DND-41 (cell line): ENCODE measurements at regions not wholly inside any gene's neighbourhood (a gene's known extent, or its start where the extent isn't known, plus 50 kb on each side); places are given as distances from the start of the nearest gene placed in this dataset.

Experiments used
- ATAC-seq: fragments of 200-7000 bp; cut with Tn5 transposase; 3 replicates; pipeline ENCODE4 v1.9.1; 2021; ENCODE audit warnings: low read depth; ENCODE audit not compliant: insufficient read depth
- DNase-seq: peaks from one replicate; pipeline ENCODE4 v3.0.0-alpha.2; 2020
- H2AFZ ChIP-seq: 2 replicates; pipeline ENCODE4 v1.6.0; 2012; ENCODE audit warnings: low read depth, low read length
- H3K27ac ChIP-seq: 2 replicates; pipeline ENCODE4 v1.5.1; 2012; ENCODE audit warnings: low read length, inconsistent platforms
- H3K27me3 ChIP-seq: fragments of 200-600 bp; sonication (generic); 2 replicates; pipeline ENCODE4 v1.6.0; 2012; ENCODE audit warnings: low read length, mild to moderate bottlenecking, inconsistent platforms; ENCODE audit not compliant: insufficient read depth, poor library complexity
- H3K36me3 ChIP-seq: 2 replicates; pipeline ENCODE4 v1.5.1; 2012; ENCODE audit warnings: low read length, inconsistent platforms; ENCODE audit not compliant: insufficient read depth
- H3K4me1 ChIP-seq: 2 replicates; pipeline ENCODE4 v1.5.1; 2012; ENCODE audit warnings: mild to moderate bottlenecking, low read length; ENCODE audit not compliant: insufficient read depth
- H3K4me2 ChIP-seq: 2 replicates; pipeline ENCODE4 v1.6.0; 2012; ENCODE audit warnings: mild to moderate bottlenecking, moderate library complexity, low read length, inconsistent platforms; ENCODE audit not compliant: insufficient read depth
- H3K4me3 ChIP-seq, 2 experiments: fragments of 200-600 bp in 1 of 2; shearing (Covaris generic) in 1 of 2; 2 replicates each; pipeline ENCODE4 v1.5.1; 2012 to 2016; ENCODE audit warnings: inconsistent platforms in 2 of 2, low read length in 2 of 2, mild to moderate bottlenecking in 2 of 2, low read depth in 1 of 2, moderate library complexity in 1 of 2
- H3K79me2 ChIP-seq: 2 replicates; pipeline ENCODE4 v1.6.0; 2012; ENCODE audit warnings: low read length, inconsistent platforms; ENCODE audit not compliant: insufficient read depth
- H3K9ac ChIP-seq: 2 replicates; pipeline ENCODE4 v1.6.0; 2012; ENCODE audit warnings: low read depth, mild to moderate bottlenecking, inconsistent platforms, low read length, moderate library complexity
- H3K9me3 ChIP-seq: 2 replicates; pipeline ENCODE4 v1.5.1; 2012; ENCODE audit warnings: low read length, moderate library complexity, mild to moderate bottlenecking, inconsistent platforms; ENCODE audit not compliant: insufficient read depth, severe bottlenecking
- H4K20me1 ChIP-seq: 2 replicates; pipeline ENCODE4 v1.6.0; 2012; ENCODE audit warnings: low read length; ENCODE audit not compliant: insufficient read depth
- EZH2 ChIP-seq: IDR thresholded peaks from 3 replicates; pipeline ENCODE4 v1.6.1; 2012; ENCODE audit warnings: borderline replicate concordance, low read depth, mild to moderate bottlenecking, moderate library complexity, low read length, inconsistent platforms; ENCODE audit not compliant: severe bottlenecking
- TF ChIP-seq, protein P1 (sequence below): IDR thresholded peaks from 2 replicates; pipeline ENCODE4 v1.5.1; 2012; ENCODE audit warnings: borderline replicate concordance, low read length, moderate library complexity, mild to moderate bottlenecking; ENCODE audit not compliant: poor library complexity, severe bottlenecking; ENCODE audit errors: extremely low read depth

DNA sequence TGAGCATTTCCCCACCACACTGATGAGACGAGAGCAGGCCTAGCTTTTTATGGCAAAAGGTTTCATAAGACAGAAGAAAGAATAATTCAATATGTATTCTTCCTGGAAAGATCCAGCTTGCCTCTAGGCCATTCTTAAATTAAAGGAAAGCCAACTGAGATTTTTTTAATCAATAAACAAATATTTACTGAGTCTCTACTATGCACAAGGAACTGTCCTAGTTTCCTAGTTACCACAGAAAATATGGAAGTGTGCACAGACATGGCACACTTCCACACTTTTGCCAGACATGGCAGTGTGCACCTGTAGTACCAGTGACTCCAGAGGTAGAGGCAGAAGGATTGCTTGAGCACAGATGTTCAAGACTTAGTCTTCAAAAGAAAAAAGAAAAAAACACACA, 281.0 kb downstream of the CETN3 start:
- Histone ChIP-seq H3K4me1 (no peaks in the 10 kb centered on the region), H3K27me3 (no peaks in the 10 kb centered on the region), H2AFZ (no peak overlapping the region), H3K27ac (no peak overlapping the region), H4K20me1 (no peaks in the 10 kb centered on the region), H3K4me3 (no peak overlapping the region), H3K79me2 (no peaks in the 10 kb centered on the region), H3K9me3 (no peaks in the 10 kb centered on the region), H3K4me2 (no peak overlapping the region), H3K9ac (no peak overlapping the region), H3K36me3 (no peaks in the 10 kb centered on the region)
- TF ChIP-seq, protein P1, sequence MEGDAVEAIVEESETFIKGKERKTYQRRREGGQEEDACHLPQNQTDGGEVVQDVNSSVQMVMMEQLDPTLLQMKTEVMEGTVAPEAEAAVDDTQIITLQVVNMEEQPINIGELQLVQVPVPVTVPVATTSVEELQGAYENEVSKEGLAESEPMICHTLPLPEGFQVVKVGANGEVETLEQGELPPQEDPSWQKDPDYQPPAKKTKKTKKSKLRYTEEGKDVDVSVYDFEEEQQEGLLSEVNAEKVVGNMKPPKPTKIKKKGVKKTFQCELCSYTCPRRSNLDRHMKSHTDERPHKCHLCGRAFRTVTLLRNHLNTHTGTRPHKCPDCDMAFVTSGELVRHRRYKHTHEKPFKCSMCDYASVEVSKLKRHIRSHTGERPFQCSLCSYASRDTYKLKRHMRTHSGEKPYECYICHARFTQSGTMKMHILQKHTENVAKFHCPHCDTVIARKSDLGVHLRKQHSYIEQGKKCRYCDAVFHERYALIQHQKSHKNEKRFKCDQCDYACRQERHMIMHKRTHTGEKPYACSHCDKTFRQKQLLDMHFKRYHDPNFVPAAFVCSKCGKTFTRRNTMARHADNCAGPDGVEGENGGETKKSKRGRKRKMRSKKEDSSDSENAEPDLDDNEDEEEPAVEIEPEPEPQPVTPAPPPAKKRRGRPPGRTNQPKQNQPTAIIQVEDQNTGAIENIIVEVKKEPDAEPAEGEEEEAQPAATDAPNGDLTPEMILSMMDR = no peak
- no peak for DNase-seq
- ATAC-seq = no peak

DNA sequence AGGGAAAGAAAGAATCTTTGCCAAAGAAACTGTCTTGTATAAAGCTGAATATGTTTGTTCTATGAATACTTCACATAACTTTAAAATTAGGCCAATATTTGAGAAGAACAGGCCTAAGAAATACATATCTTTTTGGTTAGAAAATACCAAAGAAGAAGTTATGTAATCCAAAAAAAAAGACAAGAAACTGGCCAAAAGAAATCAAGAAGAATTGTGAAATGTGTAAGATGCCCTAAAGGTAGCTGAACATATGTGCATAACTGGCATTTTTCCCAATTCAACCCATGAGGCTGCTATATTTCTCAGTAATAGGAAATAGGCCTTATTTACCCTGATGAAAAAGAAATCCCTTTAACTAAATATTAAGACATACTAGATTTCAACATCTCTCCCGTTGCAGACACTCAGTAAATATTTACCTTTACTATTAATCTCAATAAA, 290.0 kb downstream of the CETN3 start:
- no peaks in the 10 kb centered on the region for H3K9me3 ChIP-seq
- no peak overlapping the region for H2AFZ ChIP-seq
- no peaks in the 10 kb centered on the region for H3K27me3 ChIP-seq
- DNase-seq (no peak), ATAC-seq (no peak)
- H3K4me3 ChIP-seq = no peak overlapping the region
- no peaks in the 10 kb centered on the region for H3K4me1 ChIP-seq
- no peaks in the 10 kb centered on the region for H4K20me1 ChIP-seq
- TF ChIP-seq, protein P1 = no peak
- TF ChIP-seq EZH2 = no peak
- no peak overlapping the region for H3K4me2 ChIP-seq
- H3K9ac ChIP-seq = no peak overlapping the region
- no peak overlapping the region for H3K27ac ChIP-seq
- no peaks in the 10 kb centered on the region for H3K79me2 ChIP-seq
- H3K36me3 ChIP-seq = no peaks in the 10 kb centered on the region

DNA sequence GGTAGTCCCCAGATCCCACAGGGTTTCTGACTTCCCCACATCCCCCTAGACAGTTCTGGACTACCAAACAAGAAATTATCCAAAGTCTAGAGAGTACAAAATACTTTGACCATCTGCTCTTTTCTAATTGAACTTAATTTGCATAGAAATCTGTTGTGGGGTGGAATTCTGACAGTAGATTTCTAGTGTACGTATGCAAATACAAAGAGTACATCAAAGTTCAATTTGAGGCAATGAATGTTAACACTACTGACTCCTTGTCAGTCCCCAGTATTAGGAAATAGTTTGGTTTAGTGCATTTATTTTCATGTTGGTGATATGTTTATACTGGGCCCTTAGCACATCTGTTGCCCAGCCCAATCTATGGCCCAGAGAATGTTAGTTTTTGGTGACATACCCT, 292.6 kb downstream of the CETN3 start:
- Histone ChIP-seq H3K4me2 (no peak overlapping the region), H3K27me3 (no peaks in the 10 kb centered on the region), H2AFZ (no peak overlapping the region), H3K79me2 (no peaks in the 10 kb centered on the region), H3K4me1 (no peaks in the 10 kb centered on the region), H3K36me3 (no peaks in the 10 kb centered on the region), H3K27ac (no peak overlapping the region), H3K9me3 (no peaks in the 10 kb centered on the region), H3K4me3 (no peak overlapping the region), H4K20me1 (no peaks in the 10 kb centered on the region), H3K9ac (no peak overlapping the region)
- TF ChIP-seq EZH2 = no peak
- TF ChIP-seq, protein P1 = no peak
- ATAC-seq = no peak
- no peak for DNase-seq

DNA sequence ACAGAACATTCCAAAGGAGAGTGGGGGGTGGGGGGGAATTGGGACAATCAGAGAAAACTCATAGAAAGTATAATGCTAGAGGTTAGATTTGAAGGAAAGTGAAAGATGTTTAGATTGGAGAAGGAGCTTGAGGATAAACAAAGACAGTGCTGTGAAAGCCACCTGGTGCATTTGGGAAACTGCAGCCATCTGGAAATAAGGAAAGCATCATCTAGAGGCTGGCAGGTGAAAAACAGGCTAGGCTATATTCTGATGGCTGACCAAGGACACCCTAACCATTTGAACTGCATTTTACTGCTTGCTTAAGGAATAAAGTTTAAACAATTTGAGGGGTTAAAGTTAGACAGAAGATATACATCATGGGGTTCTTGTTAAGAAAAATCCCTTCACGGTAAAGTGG, 296.4 kb downstream of the CETN3 start:
- DNase-seq (no peak), ATAC-seq (no peak)
- Histone ChIP-seq H4K20me1 (no peaks in the 10 kb centered on the region), H3K4me2 (no peak overlapping the region), H3K9me3 (no peaks in the 10 kb centered on the region), H3K36me3 (no peaks in the 10 kb centered on the region), H3K4me1 (no peaks in the 10 kb centered on the region), H3K27me3 (no peaks in the 10 kb centered on the region), H3K4me3 (no peak overlapping the region), H2AFZ (no peak overlapping the region), H3K9ac (no peak overlapping the region), H3K79me2 (no peaks in the 10 kb centered on the region), H3K27ac (no peak overlapping the region)
- TF ChIP-seq EZH2 = no peak
- TF ChIP-seq, protein P1 = no peak
